OCI-LY7 (cell line): ENCODE measurements at regions not wholly inside any gene's neighbourhood (a gene's known extent, or its start where the extent isn't known, plus 50 kb on each side); places are given as distances from the start of the nearest gene placed in this dataset.

Source experiments
- BruUV-seq: library from RNA; stranded (reverse); fragments of 400-500 nt; replicated peaks from 2 replicates; lab custom pipeline; 2021; lab: Mats Ljungman, UMichigan
- CTCF ChIA-PET: fragments of 300-600 bp; sonication (Branson Sonifier 250); formaldehyde crosslinking; loops from one replicate; lab custom pipeline; 2022; ENCODE audit warnings: antibody characterized with exemption; ENCODE audit not compliant: unreplicated experiment; lab: Charles Lee
- POLR2A ChIA-PET: fragments of 300-600 bp; sonication (Branson Sonifier 250); formaldehyde crosslinking; loops from one replicate; lab custom pipeline; 2022; ENCODE audit warnings: antibody characterized with exemption; lab: Charles Lee
- DNase-seq: peaks from one replicate; pipeline ENCODE4 v3.0.0-alpha.2; 2015; ENCODE audit warnings: low spot score
- H2AFZ ChIP-seq: fragments of 200-600 bp; sonication (generic), shearing (Covaris generic); 2 replicates; pipeline ENCODE4 v1.6.1; 2014; ENCODE audit warnings: mild to moderate bottlenecking, antibody characterized with exemption, low read length, moderate library complexity
- H3K27ac ChIP-seq: fragments of 200-600 bp; sonication (generic); 2 replicates; pipeline ENCODE4 v1.5.1; 2014; ENCODE audit warnings: mixed run types, low read depth, mild to moderate bottlenecking, moderate library complexity, low read length, inconsistent platforms; ENCODE audit not compliant: poor library complexity, severe bottlenecking
- H3K36me3 ChIP-seq: fragments of 200-600 bp; sonication (generic); 2 replicates; pipeline ENCODE4 v1.6.1; 2014; ENCODE audit warnings: mild to moderate bottlenecking, antibody characterized with exemption, low read length, moderate library complexity, mixed read lengths; ENCODE audit not compliant: insufficient read depth
- H3K4me1 ChIP-seq: fragments of 200-600 bp; sonication (generic); 2 replicates; pipeline ENCODE4 v1.5.1; 2014; ENCODE audit warnings: mild to moderate bottlenecking, low read length; ENCODE audit not compliant: insufficient read depth, poor library complexity, severe bottlenecking
- H3K4me2 ChIP-seq: fragments of 200-600 bp; sonication (generic); 2 replicates; pipeline ENCODE4 v1.6.1; 2014; ENCODE audit warnings: mild to moderate bottlenecking, low read length
- H3K4me3 ChIP-seq: fragments of 200-600 bp; sonication (generic); 2 replicates; pipeline ENCODE4 v1.5.1; 2014; ENCODE audit warnings: mild to moderate bottlenecking, low read depth, low read length; ENCODE audit not compliant: poor library complexity, severe bottlenecking
- H3K79me2 ChIP-seq: fragments of 200-600 bp; sonication (generic); 2 replicates; pipeline ENCODE4 v1.6.1; 2016; ENCODE audit warnings: low read depth, mild to moderate bottlenecking, low read length, moderate library complexity, mixed read lengths; ENCODE audit not compliant: insufficient read depth
- H3K9me2 ChIP-seq: fragments of 200-600 bp; sonication (generic); 2 replicates; pipeline ENCODE4 v1.6.1; 2016; ENCODE audit warnings: mild to moderate bottlenecking, low read length, mixed read lengths; ENCODE audit not compliant: insufficient read depth
- H3K9me3 ChIP-seq: fragments of 200-600 bp; sonication (generic); 2 replicates; pipeline ENCODE4 v1.6.1; 2014; ENCODE audit warnings: mild to moderate bottlenecking, mixed run types, low read length, mixed read lengths
- H4K20me1 ChIP-seq: fragments of 200-600 bp; sonication (generic); 2 replicates; pipeline ENCODE4 v1.6.1; 2014; ENCODE audit warnings: mild to moderate bottlenecking, antibody characterized with exemption, low read length, moderate library complexity, mixed read lengths; ENCODE audit not compliant: insufficient read depth
- EZH2phosphoT487 ChIP-seq: fragments of 200-600 bp; sonication (generic); IDR thresholded peaks from 2 replicates; pipeline ENCODE4 v1.6.1; 2018; ENCODE audit warnings: low read depth, borderline replicate concordance, mild to moderate bottlenecking, mixed run types, antibody characterized with exemption, low read length, moderate library complexity, mixed read lengths
- intact Hi-C: fragments of 100-400 bp; cut with micrococcal nuclease; formaldehyde crosslinking; loops from one replicate; pipeline ENCODE4 v1.10.0; 2022; ENCODE audit not compliant: unreplicated experiment
- TF ChIP-seq, protein P1 (sequence below): fragments of 200-600 bp; sonication (generic); conservative IDR thresholded peaks from 2 replicates; pipeline ENCODE4 v1.5.1; 2014; ENCODE audit warnings: mild to moderate bottlenecking, antibody characterized with exemption, low read length, moderate library complexity, mixed read lengths

DNA sequence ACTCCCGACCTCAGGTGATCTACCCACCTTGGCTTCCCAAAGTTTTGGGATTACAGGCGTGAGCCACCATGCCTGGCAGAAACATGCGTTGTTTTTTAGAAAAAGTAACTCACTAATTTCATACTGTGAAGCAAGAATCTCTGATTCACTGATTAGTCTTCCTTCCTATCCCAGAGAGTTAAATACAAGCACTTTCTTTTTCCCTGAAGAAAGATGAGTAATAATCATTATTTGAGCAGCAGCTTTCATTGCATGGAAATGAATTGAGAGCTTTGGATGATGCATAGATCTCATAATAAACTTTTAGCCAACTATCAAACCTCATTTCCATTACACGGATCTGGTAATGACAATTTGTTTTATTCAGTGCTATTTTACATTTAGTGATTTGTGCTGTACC lies 892.5 kb upstream of the EYS start:
- CTCF ChIA-PET = no interaction called here

DNA sequence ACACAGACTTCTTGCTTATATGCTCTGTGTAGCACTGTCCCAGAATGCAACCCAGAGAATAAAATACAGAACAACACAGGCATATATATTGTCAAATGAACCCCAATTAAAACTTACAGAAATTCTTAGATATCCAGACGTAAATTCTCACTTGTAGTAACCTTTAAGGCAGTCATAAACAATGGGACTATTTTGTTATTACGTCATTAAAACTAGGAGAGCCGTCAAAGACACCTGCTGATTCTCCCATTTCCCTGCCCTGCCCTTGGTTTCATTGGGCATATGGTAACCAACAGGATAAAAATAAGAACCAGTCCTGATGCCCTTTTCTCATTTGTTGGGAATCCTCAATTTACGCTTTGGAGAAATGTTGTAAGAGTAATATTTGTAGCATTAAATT lies 871.3 kb upstream of the EYS start:
- no peak overlapping the region for H3K4me3 ChIP-seq
- H3K4me1 ChIP-seq = no peaks in the 10 kb centered on the region
- H3K27ac ChIP-seq = no peak overlapping the region
- intact Hi-C loops = no loop called here
- TF ChIP-seq EZH2phosphoT487 = no peak
- TF ChIP-seq, protein P1, sequence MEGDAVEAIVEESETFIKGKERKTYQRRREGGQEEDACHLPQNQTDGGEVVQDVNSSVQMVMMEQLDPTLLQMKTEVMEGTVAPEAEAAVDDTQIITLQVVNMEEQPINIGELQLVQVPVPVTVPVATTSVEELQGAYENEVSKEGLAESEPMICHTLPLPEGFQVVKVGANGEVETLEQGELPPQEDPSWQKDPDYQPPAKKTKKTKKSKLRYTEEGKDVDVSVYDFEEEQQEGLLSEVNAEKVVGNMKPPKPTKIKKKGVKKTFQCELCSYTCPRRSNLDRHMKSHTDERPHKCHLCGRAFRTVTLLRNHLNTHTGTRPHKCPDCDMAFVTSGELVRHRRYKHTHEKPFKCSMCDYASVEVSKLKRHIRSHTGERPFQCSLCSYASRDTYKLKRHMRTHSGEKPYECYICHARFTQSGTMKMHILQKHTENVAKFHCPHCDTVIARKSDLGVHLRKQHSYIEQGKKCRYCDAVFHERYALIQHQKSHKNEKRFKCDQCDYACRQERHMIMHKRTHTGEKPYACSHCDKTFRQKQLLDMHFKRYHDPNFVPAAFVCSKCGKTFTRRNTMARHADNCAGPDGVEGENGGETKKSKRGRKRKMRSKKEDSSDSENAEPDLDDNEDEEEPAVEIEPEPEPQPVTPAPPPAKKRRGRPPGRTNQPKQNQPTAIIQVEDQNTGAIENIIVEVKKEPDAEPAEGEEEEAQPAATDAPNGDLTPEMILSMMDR = no peak
- BruUV-seq = no TSS peak
- H4K20me1 ChIP-seq = no peaks in the 10 kb centered on the region
- no peak for DNase-seq
- H3K36me3 ChIP-seq = no peaks in the 10 kb centered on the region
- no peaks in the 10 kb centered on the region for H3K9me3 ChIP-seq
- no peaks in the 10 kb centered on the region for H3K79me2 ChIP-seq
- no peak overlapping the region for H3K4me2 ChIP-seq
- H3K9me2 ChIP-seq = no peaks in the 10 kb centered on the region
- POLR2A ChIA-PET = no interaction called here
- CTCF ChIA-PET = no interaction called here
- no peak overlapping the region for H2AFZ ChIP-seq

More for the DNA sequence above, 892.5 kb upstream of the EYS start:
- no peak for DNase-seq
- no peaks in the 10 kb centered on the region for H3K36me3 ChIP-seq
- intact Hi-C loops = no loop called here
- BruUV-seq = no TSS peak
- H3K9me3 ChIP-seq = peaks cover 5% of the 10 kb centered on the region; the same call in 1 of the 2 replicates
- no peaks in the 10 kb centered on the region for H3K9me2 ChIP-seq
- H2AFZ ChIP-seq = no peak overlapping the region
- no peaks in the 10 kb centered on the region for H3K4me1 ChIP-seq
- no peak overlapping the region for H3K4me3 ChIP-seq
- H3K79me2 ChIP-seq = no peaks in the 10 kb centered on the region
- H3K27ac ChIP-seq = no peak overlapping the region
- TF ChIP-seq, protein P1 = no peak
- no peak for TF ChIP-seq EZH2phosphoT487
- no peaks in the 10 kb centered on the region for H4K20me1 ChIP-seq
- POLR2A ChIA-PET = interaction anchor here (0.5 kb wide), 1 partner anchor 46 kb away, joined by 3 read pairs; no protein-coding TSS in a partner anchor
- H3K4me2 ChIP-seq = no peak overlapping the region

DNA sequence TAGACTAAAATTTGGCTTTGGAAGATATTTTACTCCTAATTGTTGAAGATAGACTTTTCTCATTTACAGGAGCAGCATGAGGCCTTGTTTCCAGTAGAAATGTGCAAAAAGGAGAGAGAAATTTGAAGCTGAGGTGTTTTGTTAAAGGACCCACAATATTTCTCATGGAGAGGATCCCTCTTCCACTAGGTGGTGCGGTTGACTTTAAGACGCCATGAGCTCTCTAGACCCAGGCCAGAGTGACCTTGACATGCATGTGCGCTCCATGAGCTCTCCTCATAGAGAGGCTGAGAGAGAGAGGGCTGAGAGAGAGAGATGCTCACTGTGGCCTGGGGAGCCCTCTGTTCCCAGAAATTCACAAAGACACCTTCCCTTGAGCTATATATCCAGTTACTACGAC lies 861.2 kb upstream of the EYS start:
- TF ChIP-seq, protein P1 = no peak
- TF ChIP-seq EZH2phosphoT487 = no peak
- H3K4me2 ChIP-seq = no peak overlapping the region
- BruUV-seq = no TSS peak
- no peak overlapping the region for H2AFZ ChIP-seq
- POLR2A ChIA-PET = no interaction called here
- H3K36me3 ChIP-seq = no peaks in the 10 kb centered on the region
- no peaks in the 10 kb centered on the region for H3K4me1 ChIP-seq
- intact Hi-C loops = no loop called here
- no peak overlapping the region for H3K27ac ChIP-seq
- no peaks in the 10 kb centered on the region for H3K9me3 ChIP-seq
- no peak overlapping the region for H3K4me3 ChIP-seq
- no peaks in the 10 kb centered on the region for H3K79me2 ChIP-seq
- CTCF ChIA-PET = no interaction called here
- no peaks in the 10 kb centered on the region for H4K20me1 ChIP-seq
- no peak for DNase-seq
- no peaks in the 10 kb centered on the region for H3K9me2 ChIP-seq
